HG02852 (cell line): ENCODE measurements at regions not wholly inside any gene's neighbourhood (a gene's known extent, or its start where the extent isn't known, plus 50 kb on each side); places are given as distances from the start of the nearest gene placed in this dataset.

ENCODE experiments used
- ATAC-seq: cut with Tn5 transposase; IDR thresholded peaks from one replicate; pipeline ENCODE4 v1.9.1; 2021; ENCODE audit warnings: mild to moderate bottlenecking, moderate library complexity; ENCODE audit not compliant: unreplicated experiment

GRCh38 chr5:117055517-117055916 is 480.9 kb upstream of the SEMA6A start:
- ATAC-seq: no peak

DNA sequence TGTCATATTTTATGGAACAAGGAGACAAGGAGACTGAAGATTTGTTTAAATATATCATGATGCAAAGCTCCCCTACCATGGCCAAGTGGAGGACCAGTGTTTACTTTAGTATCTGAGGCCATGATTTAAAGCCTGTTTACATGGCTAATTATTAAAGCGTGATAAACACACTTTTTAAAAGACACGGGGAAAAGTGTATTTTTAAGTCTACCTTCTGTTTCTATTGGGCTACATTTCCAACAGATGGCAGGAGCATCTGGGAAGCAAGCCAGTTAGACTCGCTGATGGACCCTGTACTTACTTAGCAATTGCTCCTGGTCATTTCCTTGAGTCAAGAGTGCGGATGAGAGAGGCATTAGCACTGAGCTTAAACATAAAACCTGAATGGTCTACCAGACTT is 480.3 kb upstream of the SEMA6A start:
- no peak for ATAC-seq

DNA sequence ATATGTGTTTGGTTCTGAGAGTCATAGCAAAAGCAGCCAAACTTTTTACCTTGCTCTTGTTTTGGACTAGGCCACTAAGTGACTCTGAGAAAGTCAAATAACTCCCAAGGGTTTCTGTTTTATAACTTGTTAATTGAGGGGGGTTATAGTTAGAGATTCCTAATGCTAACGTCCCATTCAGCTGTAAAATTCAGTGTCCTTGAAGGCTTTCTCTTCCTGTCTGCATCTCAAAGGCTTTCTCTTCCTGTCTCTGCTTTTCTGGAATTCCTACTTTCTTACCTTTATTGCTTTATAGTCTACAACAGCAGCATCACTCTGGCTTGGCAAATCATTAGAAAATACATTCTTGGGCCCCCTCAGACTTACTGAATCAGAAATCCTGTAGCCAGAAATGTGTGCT is 479.5 kb upstream of the SEMA6A start:
- ATAC-seq: no peak

GRCh38 chr5:117041926-117042595 is 467.4 kb upstream of the SEMA6A start:
- ATAC-seq: no peak

DNA sequence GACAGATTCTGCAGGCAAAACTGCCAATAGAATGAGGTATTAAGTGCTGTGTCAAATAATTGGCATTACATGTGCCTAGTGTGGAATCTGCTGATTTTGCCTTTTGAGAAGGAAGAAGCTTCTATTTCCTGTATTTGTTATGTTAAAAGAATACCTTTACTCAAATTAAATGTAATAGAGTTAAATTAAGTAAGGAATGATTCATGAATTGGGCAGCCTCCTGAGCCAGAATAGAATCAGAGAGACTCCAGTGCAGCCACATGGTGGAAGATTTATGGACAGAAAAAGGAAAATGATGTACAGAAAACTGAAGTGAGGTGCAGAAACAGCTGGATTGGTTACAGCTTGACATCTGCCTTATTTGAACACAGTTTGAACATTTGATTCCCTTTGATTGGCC is 464.4 kb upstream of the SEMA6A start:
- no peak for ATAC-seq

GRCh38 chr5:117027384-117027783 is 452.8 kb upstream of the SEMA6A start:
- ATAC-seq: no peak

DNA sequence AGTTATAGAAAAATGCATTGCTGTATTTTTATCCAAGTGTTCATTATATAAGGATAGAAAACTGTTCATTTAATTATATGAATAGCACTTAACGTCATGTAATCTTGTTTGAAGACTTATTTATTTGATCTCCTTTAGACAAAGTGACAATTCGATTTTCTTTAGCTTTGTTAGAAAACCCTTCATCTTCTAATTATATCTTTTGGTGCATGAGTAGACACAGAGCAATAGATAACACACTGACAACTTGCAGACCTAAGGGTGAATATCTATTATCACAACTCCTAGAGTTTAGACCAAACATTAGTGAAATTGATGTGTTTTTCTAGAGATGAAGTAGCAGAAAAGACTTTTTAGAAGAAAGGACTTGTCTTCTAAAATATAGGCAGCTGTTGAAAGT is 446.4 kb upstream of the SEMA6A start:
- no peak for ATAC-seq

DNA sequence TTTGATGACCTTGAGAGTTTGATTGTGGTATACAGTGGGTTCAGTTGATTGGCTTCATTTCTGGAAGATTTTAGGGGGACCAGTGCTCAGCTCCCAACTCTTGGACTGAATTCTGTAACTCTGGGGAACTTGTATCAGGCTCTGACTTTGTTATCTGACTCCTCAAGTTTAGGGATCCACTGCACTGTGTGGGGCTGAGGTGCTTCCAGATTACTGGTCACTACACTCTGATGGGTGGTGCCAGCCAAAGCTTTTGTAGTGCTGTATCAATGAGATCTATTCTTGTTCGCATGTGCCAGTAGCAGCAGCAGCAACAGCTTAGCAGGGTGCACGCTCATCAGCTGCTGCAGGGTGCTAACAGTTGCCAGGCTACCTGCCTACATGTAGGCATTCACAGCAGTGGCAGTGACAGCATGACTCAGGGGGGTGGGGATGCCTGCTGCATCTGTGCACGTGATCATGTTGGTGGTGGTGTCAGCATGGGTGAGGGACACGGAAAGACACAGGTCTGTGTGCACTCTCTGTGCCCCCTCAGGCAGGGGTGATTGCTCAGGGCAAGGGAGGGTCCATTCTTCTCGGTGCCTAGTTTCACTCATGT is 438.8 kb upstream of the SEMA6A start:
- ATAC-seq: no peak

DNA sequence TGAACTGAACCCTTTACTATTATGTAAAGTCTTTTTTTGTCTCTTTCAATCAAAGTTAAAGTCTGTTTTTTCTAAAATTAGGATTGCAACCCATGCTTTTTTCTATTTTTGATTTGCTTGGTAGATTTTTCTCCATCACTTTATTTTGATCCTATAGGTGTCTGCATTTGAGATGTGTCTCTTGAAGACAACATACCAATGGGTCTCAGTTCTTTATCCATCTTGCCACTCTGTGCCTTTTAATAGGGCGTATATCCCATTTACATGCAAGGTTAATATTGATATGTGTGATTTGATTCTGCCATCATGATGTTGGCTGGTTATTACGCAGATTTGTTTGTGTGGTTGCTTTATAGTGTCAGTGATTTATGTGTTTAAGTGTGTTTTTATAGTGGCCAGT is 436.0 kb upstream of the SEMA6A start:
- no peak for ATAC-seq

DNA sequence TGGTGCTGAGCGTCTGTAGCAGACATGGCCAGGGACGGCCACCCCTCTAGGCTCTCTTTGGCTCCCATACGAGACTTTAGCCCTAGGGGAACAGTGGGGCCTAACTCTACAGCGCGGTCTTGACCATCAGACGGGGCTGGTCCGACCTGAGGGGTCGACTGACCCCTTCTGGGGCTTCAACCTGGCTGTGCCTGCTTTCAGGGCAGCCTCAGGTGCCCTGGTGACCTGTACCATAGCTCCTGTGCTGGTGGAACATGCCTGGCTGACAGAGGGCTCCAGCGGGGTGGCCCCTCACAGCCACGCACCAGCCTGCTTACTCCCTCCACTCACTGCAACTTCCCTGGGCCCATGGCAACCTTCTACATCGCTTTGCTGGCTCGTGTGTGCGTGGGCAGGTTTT is 423.4 kb upstream of the SEMA6A start:
- no peak for ATAC-seq

DNA sequence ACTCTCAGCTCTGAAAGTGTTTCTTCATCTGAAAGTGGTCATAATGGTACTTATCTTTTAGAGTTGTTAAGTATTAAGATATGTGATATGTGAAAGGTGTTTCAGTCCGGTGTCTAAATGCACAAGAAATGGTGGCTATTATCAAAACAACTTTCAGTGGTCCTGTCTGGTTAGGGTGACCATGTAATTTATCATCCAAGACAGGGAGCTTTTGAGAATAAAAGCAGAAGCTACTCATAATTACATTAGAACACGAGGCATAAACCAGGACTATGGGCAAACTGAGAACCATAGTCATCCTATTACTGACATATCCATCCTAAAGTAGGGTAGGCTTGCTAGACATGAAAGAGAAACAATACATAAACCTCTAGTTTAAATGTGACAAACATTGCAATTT is 418.1 kb upstream of the SEMA6A start:
- ATAC-seq: no peak

GRCh38 chr5:116989995-116990394 is 415.4 kb upstream of the SEMA6A start:
- ATAC-seq: no peak

GRCh38 chr5:116982035-116982434 is 407.4 kb upstream of the SEMA6A start:
- no peak for ATAC-seq

DNA sequence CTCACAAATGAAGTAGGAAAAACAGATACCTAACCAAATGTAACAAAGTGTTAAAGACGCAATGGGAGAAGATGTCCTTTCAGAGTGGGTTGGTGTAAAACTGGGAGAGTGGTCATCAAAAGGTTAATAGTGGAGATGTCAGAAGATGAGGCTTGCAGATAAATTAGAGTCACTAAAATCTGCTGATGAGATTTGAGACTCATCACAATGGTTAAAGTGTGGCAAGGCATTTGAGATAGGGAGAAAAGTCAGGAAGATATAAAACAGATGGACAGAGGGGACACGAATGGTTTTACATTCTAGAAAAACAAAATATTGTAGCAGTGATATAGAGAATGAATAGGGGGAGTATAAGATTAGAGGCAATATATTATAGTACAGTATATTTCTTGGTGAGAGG is 406.0 kb upstream of the SEMA6A start:
- no peak for ATAC-seq

- no peak for ATAC-seq
Measured at GRCh38 chr5:116976767-116977166, 402.1 kb upstream of the SEMA6A start.

DNA sequence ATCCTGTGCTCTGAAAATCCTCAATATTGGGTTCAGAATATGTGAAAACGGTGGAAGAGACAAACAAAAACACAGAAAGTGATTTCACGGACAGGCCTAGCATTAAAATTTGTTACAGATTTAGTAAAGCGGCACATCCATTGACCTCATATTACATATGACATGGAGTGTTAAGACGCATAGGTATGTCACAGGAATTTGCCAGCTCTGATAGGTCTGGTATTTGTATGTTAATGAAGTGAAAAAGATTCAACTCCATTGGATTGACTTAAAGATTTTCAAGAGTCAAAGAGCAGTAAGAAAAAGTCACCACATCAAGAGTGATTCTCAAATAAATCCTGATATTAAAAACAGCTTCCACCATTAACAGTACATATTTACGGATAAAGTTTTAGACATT is 396.5 kb upstream of the SEMA6A start:
- ATAC-seq: no peak

GRCh38 chr5:116970318-116970717 is 395.7 kb upstream of the SEMA6A start:
- no peak for ATAC-seq

GRCh38 chr5:116964438-116964837 is 389.8 kb upstream of the SEMA6A start:
- ATAC-seq: no peak

- no peak for ATAC-seq
Measured at GRCh38 chr5:116961021-116961420, 386.4 kb upstream of the SEMA6A start.

- no peak for ATAC-seq
Measured at GRCh38 chr5:116959843-116960242, 385.2 kb upstream of the SEMA6A start.

- ATAC-seq: no peak
Measured at GRCh38 chr5:116953251-116953930, 378.8 kb upstream of the SEMA6A start.

DNA sequence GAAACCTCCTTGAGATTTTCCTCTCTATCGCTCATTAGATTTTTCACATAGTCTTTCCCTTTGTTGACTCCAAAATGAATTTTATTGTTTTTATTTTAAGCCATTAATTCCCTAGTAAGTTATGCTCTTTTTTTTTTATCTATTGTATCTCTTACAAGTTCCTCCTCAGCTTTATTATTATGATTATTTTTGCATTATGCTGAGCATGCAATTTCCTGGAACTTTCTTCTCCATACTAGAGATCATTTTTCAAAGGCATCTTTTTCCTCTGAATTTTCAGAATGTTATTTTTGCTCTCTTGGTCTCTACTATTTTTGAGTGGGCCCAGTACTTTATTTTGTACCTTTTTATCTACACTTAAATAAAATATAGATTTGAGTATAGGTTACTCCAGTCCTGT is 376.6 kb upstream of the SEMA6A start:
- ATAC-seq: no peak
